Fibroblast of lung (primary cell): ENCODE measurements at regions not wholly inside any gene's neighbourhood (a gene's known extent, or its start where the extent isn't known, plus 50 kb on each side); places are given as distances from the start of the nearest gene placed in this dataset.

Experiments
- DNase-seq, 2 donors: peaks; one replicate each; pipeline versions ENCODE4 v3.0.0 to v3.0.0-alpha.2; 2010; ENCODE audit warnings: low read depth in 2 of 2
- H2AFZ ChIP-seq: 2 replicates; pipeline ENCODE4 v1.5.1; 2012; ENCODE audit warnings: low read length, control low read depth, inconsistent platforms
- H3K27ac ChIP-seq: 2 replicates; pipeline ENCODE4 v1.5.1; 2011; ENCODE audit warnings: low read length, control low read depth; ENCODE audit not compliant: insufficient read depth
- H3K27me3 ChIP-seq: 2 replicates; pipeline ENCODE4 v1.5.1; 2011; ENCODE audit warnings: mild to moderate bottlenecking, low read length; ENCODE audit not compliant: control insufficient read depth, insufficient read depth
- H3K36me3 ChIP-seq: 2 replicates; pipeline ENCODE4 v1.5.1; 2011; ENCODE audit warnings: low read length; ENCODE audit not compliant: control insufficient read depth, insufficient read depth
- H3K4me1 ChIP-seq: 2 replicates; pipeline ENCODE4 v1.5.1; 2011; ENCODE audit warnings: low read length; ENCODE audit not compliant: control insufficient read depth, insufficient read depth; ENCODE audit errors: extremely low read depth
- H3K4me2 ChIP-seq: 2 replicates; pipeline ENCODE4 v1.5.1; 2011; ENCODE audit warnings: low read length, control low read depth; ENCODE audit not compliant: insufficient read depth; ENCODE audit errors: extremely low read depth
- H3K4me3 ChIP-seq, 4 experiments: fragments of 200-600 bp in 1 of 4; sonication (generic) in 1 of 4; replicated peaks in 1 of 4; 2 replicates each; pipeline ENCODE4 v1.5.1; 2011 to 2016; ENCODE audit warnings: low read length in 4 of 4, low read depth in 3 of 4, mild to moderate bottlenecking in 3 of 4, control low read depth in 2 of 4, inconsistent platforms in 1 of 4, mixed read lengths in 1 of 4; ENCODE audit not compliant: insufficient read depth in 1 of 4; ENCODE audit errors: control extremely low read depth in 1 of 4
- H3K79me2 ChIP-seq: 2 replicates; pipeline ENCODE4 v1.5.1; 2012; ENCODE audit warnings: mild to moderate bottlenecking, low read length, inconsistent platforms; ENCODE audit not compliant: control insufficient read depth, insufficient read depth
- H3K9ac ChIP-seq: 2 replicates; pipeline ENCODE4 v1.5.1; 2011; ENCODE audit warnings: mild to moderate bottlenecking, low read length, control low read depth; ENCODE audit not compliant: insufficient read depth
- H3K9me3 ChIP-seq: 2 replicates; pipeline ENCODE4 v1.5.1; 2012; ENCODE audit warnings: low read depth, low read length; ENCODE audit not compliant: control insufficient read depth, insufficient read depth
- H4K20me1 ChIP-seq: 2 replicates; pipeline ENCODE4 v1.5.1; 2011; ENCODE audit warnings: low read length; ENCODE audit not compliant: control insufficient read depth, insufficient read depth; ENCODE audit errors: extremely low read depth
- EZH2 ChIP-seq: IDR thresholded peaks from 2 replicates; pipeline ENCODE4 v1.5.1; 2012; ENCODE audit warnings: low read length, control low read depth, mild to moderate bottlenecking; ENCODE audit errors: missing control alignments
- TF ChIP-seq, protein P1 (sequence below), 2 donors: IDR thresholded peaks in 1 of 2; conservative IDR thresholded peaks in 1 of 2; 1 replicate in 1 of 2; 2 replicates in 1 of 2; pipeline ENCODE4 v1.5.1; 2011 to 2012; ENCODE audit warnings: low read length in 2 of 2, control low read depth in 1 of 2, inconsistent platforms in 1 of 2, low read depth in 1 of 2, mild to moderate bottlenecking in 1 of 2

GRCh38 chr3:194935632-194936470 lies 250.2 kb downstream of the FAM43A start:
- Histone ChIP-seq H3K4me2 (no peak overlapping the region), H3K79me2 (no peaks in the 10 kb centered on the region), H2AFZ (no peak overlapping the region), H3K4me3 (no peak overlapping the region), H3K27ac (no peak overlapping the region), H3K9ac (no peak overlapping the region), H3K9me3 (no peaks in the 10 kb centered on the region), H3K27me3 (peaks cover 3% of the 10 kb centered on the region), H3K4me1 (no peaks in the 10 kb centered on the region), H3K36me3 (no peaks in the 10 kb centered on the region), H4K20me1 (no peaks in the 10 kb centered on the region)
- no peak for DNase-seq
- no peak for TF ChIP-seq EZH2
- TF ChIP-seq, protein P1, sequence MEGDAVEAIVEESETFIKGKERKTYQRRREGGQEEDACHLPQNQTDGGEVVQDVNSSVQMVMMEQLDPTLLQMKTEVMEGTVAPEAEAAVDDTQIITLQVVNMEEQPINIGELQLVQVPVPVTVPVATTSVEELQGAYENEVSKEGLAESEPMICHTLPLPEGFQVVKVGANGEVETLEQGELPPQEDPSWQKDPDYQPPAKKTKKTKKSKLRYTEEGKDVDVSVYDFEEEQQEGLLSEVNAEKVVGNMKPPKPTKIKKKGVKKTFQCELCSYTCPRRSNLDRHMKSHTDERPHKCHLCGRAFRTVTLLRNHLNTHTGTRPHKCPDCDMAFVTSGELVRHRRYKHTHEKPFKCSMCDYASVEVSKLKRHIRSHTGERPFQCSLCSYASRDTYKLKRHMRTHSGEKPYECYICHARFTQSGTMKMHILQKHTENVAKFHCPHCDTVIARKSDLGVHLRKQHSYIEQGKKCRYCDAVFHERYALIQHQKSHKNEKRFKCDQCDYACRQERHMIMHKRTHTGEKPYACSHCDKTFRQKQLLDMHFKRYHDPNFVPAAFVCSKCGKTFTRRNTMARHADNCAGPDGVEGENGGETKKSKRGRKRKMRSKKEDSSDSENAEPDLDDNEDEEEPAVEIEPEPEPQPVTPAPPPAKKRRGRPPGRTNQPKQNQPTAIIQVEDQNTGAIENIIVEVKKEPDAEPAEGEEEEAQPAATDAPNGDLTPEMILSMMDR (conservative IDR thresholded peaks at IDR 0.05 in 1 of 2, IDR thresholded peaks at IDR 0.05 in 1 of 2; ENCODE audit: low read depth in 1 of 2, low read length in 2 of 2) = no peak

DNA sequence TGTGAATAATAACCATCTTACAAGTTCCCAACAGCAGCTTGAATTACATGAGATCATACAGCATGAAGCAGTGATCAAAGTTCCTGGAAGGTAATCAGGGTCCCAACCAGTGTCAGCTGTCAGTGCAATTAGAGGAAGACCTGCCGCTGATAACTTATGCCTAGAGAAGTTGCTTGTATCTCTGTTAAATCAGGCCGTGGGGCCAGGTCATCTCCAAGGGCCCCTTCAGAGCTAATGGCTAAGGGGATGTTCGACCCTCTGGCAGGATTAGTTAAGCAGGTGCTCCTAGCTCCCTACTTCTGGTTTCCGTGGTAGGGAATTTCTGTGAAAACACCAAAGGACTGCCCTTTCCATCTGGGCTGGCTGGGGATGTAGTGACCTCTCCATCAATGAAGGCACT lies 251.0 kb downstream of the FAM43A start:
- no peaks in the 10 kb centered on the region for H3K79me2 ChIP-seq
- DNase-seq = no peak
- H3K9me3 ChIP-seq = no peaks in the 10 kb centered on the region
- H3K36me3 ChIP-seq = no peaks in the 10 kb centered on the region
- no peak overlapping the region for H3K4me3 ChIP-seq
- no peaks in the 10 kb centered on the region for H4K20me1 ChIP-seq
- no peaks in the 10 kb centered on the region for H3K4me1 ChIP-seq
- no peak overlapping the region for H3K27ac ChIP-seq
- no peak overlapping the region for H3K9ac ChIP-seq
- H3K4me2 ChIP-seq = no peak overlapping the region
- peaks cover 4% of the 10 kb centered on the region for H3K27me3 ChIP-seq
- H2AFZ ChIP-seq = no peak overlapping the region
- TF ChIP-seq, protein P1 (conservative IDR thresholded peaks at IDR 0.05 in 1 of 2, IDR thresholded peaks at IDR 0.05 in 1 of 2; ENCODE audit: low read depth in 1 of 2, low read length in 2 of 2) = no peak
- TF ChIP-seq EZH2 = no peak

DNA sequence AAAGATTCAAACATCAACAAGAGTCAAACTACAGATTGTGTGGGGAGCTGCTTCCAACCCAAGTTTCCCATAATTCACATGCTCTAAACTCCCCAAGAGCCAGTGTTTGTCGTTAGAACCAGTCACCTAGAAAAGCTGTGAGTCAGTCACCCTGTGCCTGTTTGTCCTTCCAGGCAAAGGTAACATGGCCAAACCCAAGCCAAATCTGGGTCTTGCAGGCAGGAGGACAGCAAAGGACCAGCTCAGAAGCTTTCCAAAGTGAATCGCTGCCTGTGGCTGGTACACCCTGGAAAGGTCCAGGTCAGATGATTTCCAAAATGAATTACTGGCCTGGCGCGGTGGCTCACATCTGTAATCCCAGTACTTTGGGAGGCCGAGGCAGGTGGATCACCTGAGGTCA lies 251.5 kb downstream of the FAM43A start:
- no peaks in the 10 kb centered on the region for H3K9me3 ChIP-seq
- H3K4me3 ChIP-seq = no peak overlapping the region
- H4K20me1 ChIP-seq = no peaks in the 10 kb centered on the region
- no peaks in the 10 kb centered on the region for H3K4me1 ChIP-seq
- H3K27me3 ChIP-seq = peaks cover 6% of the 10 kb centered on the region
- no peaks in the 10 kb centered on the region for H3K79me2 ChIP-seq
- H3K27ac ChIP-seq = no peak overlapping the region
- no peak overlapping the region for H2AFZ ChIP-seq
- TF ChIP-seq EZH2 = no peak
- TF ChIP-seq, protein P1 (conservative IDR thresholded peaks at IDR 0.05 in 1 of 2, IDR thresholded peaks at IDR 0.05 in 1 of 2; ENCODE audit: low read depth in 1 of 2, low read length in 2 of 2) = no peak
- no peak for DNase-seq
- no peaks in the 10 kb centered on the region for H3K36me3 ChIP-seq
- H3K4me2 ChIP-seq = no peak overlapping the region
- H3K9ac ChIP-seq = no peak overlapping the region
